MV-4-11 (cell line): ENCODE measurements at regions not wholly inside any gene's neighbourhood (a gene's known extent, or its start where the extent isn't known, plus 50 kb on each side); places are given as distances from the start of the nearest gene placed in this dataset.
"Not testable (repeated sequence)": the region's sequence is repeated elsewhere in the genome, so short reads cannot be mapped to it uniquely, and the experiment has no call there.

Source experiments
- DNase-seq: peaks from one replicate; lab custom pipeline; 2025; lab: John Stamatoyannopoulos, UW

DNA sequence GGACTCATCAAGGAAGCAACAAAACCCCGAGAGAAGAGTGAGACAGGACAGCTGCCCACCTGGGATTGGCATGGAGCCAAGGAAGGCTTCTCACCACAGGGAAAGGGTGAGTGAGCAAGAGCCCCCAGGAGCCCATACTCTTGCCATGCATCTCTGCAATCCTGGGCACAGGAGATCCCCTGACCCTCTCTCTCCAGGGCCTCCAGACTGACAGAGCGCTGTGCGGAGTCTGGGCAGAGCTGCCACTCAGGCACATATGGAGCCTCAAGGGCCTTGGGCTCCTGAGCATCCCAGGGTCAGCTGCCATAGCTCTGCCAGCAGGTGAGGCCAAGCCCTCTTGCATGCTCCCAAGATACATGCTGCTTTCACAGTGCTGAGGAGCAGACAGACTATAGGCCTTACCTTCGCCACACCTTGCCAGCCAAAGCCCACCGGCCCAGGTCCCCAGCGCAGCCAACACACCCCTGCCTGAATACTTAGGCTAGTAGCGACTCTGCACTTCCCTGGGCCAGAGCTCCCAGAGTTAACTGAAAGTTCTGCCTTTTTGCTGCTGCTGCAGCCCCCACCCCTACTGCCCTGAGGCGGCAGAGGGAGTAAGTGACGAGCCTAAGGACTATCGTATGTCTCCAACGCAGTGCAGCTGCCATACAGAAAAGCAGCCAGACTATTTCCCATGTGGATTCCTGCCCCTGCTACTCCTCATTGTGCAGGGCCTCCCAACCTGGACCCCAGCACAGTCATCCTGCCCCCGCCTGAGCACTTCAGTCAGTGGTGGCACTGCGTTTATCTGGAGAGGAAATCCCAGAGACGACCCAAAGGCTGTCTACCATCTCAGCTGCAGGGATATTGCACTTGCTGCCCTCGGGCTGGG, 251.6 kb downstream of the SPATA31A6 start:
- DNase-seq = not testable (repeated sequence)

DNA sequence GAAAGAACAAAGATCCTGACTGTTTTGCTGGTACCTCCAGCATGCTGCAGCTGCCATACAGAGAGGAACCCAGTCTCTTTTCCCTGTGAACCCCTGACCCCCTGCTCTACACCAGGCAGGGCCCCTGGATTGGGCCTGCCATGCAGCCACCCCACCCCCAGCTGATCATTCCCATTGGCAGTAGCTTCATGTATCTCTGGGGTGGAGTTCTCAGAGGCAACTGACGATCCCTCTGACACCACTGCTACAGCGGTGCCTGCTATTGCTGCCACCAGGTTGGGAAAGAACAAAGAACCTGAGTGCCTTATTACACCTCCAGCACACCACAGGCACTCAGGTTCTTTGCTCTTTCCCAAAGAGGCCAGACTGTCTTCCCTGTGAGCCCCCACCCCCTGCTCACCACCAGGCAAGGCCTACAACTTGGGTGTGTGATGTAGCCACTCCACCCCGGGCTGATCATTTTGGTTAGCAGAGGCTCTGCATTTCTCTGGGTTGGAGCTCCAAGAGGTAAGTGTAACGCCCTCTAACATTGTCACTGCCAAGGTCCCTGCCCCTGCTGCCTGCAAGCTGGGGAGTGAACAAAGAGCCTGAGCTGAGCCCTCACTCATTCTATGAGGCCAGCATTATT, 252.4 kb downstream of the SPATA31A6 start:
- DNase-seq = not testable (repeated sequence)

GRCh38 chr9:42437057-42437759, 253.7 kb downstream of the SPATA31A6 start:
- not testable (repeated sequence) for DNase-seq

DNA sequence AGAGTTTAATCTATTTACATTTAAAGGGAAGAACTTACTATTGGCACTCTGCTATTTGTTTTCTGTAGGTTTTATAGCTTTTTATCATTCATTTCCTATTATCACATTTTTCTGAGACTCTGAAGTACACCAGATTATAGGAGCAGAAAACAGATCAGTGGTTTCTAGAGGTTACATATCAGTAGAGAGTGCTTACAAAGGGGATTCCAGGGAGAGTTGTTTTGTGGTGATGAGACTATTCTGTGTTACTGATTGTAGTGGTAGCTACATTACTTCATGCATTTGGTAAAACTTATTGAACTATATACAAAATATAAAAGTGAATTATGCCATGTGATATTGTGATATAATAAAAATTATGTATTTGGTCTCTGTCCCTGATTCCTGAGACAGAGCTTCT, 259.2 kb downstream of the SPATA31A6 start:
- DNase-seq = not testable (repeated sequence)

GRCh38 chr9:42443414-42443813, 260.0 kb downstream of the SPATA31A6 start:
- peak; percentile 79 for DNase-seq

GRCh38 chr9:42461436-42461835, 278.0 kb downstream of the SPATA31A6 start:
- DNase-seq = not testable (repeated sequence)

DNA sequence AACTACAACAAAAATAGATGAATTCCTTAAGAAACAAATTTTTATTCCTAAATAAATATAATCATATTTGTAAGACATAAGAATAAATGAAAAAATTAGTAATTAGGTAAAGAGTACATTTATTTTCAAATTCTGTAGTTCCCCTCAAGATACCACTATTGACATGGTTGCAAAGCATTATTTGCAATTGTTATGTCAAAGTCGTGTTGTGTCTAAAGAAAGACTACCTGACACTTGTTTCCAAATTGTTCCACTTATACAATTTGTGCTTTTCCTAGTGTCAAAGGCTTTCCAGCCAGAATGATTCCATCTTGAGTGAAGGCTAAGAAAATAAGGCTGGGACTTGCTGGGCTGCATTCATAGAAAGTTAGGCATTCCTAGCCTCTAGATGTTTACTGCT, 278.4 kb downstream of the SPATA31A6 start:
- DNase-seq = not testable (repeated sequence)

DNA sequence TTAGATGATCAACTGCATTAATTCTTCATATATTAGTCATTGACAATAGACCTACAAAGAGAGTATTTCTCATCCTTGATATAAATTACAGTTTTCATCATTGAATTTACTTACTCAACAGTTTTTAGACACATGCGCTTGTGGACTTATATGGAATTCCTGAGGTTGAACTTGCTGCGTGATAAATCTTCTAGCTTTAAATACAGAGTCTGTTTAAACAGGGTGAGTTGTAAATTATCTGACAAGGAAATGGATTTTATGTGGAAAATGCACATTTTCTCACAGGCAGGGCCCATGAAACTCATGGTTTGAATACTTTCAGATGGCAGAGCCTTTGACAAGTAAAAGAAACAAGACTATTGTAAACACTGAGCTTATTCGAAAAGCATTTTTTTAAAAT, 280.5 kb downstream of the SPATA31A6 start:
- not testable (repeated sequence) for DNase-seq

- DNase-seq = not testable (repeated sequence)
Measured at GRCh38 chr9:42470577-42470976, 287.1 kb downstream of the SPATA31A6 start.

DNA sequence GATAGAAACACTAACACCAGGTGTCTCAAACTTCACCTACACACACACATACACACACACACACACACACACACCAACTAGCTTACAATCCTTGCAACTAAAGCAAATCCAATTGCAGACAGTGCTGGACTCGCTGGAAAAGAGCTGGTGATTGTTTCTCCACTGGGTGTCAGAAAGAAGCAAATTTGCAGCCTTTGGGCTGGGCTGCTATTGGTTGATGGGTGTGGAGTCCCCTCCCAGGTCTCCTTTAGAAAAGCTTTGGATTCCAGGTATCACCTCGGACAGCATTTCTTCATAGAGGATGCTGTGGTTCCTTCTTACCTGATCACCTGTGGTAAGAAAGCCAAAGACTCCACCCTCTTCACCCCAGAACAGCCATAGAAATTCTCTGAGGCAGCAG, 307.5 kb downstream of the SPATA31A6 start:
- DNase-seq = not testable (repeated sequence)

GRCh38 chr9:42502620-42503264, 319.3 kb downstream of the SPATA31A6 start:
- DNase-seq = not testable (repeated sequence)

- DNase-seq = not testable (repeated sequence)
Measured at GRCh38 chr9:42508111-42508510, 324.7 kb downstream of the SPATA31A6 start.

GRCh38 chr9:42513535-42513934, 330.1 kb downstream of the SPATA31A6 start:
- DNase-seq = not testable (repeated sequence)

DNA sequence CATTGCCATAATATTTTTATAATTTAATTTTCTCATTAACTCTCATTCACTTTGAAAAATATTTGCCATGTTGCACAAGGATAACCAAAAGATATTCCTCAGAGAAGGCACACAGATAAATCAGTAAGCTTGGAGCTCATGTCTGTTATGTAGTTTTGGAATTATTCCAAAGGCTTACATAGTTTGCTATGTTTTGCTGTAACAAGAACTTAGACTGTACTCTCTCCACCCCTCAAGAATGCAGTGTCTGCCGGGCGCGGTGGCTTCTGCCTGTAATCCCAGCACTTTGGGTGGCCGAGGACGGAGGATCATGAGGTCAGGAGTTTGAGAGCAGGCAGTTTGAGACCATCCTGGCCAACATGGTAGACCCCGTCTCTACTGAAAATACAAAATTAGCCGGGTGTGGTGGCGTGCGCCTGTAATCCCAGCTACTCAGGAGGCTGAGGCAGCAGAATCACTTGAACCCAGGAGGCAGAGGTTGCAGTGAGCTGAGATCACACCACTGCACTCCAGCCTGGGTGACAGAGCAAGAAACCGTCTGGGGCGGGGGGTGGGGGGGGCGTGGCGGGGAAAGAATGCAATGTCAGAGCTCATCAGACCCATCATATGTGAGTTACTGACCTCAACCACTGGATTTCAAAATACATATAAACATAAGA, 351.0 kb downstream of the SPATA31A6 start:
- not testable (repeated sequence) for DNase-seq

- not testable (repeated sequence) for DNase-seq
Measured at GRCh38 chr9:42534984-42535325, 351.5 kb downstream of the SPATA31A6 start.

DNA sequence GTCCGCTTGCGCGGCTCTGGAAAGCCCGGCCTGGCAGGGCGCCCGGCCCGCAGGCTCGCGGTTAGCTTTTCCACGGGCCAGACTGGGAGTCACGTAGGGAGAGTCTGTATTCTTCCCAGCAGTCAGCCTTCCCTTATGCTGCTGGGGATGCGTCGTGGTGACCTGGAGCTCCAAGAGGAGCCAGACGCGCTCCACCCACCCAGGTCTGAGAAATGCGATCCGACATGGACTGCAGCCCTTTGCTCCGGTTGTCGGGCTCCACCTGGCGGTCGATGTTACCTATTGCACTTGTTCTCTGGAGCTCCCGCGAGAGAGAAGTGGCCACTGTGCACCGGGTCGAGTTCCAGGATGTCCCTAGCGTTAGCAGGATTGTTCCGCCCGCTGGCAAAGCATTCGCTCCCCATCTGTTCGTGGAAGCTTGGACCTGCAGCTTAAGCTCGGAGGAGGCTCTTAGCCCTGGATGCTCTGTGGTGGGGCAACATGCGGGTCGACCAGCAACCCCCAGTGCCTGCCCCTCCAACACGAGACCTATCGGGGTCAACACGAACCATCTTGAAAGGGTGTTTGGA, 367.4 kb downstream of the SPATA31A6 start:
- not testable (repeated sequence) for DNase-seq

DNA sequence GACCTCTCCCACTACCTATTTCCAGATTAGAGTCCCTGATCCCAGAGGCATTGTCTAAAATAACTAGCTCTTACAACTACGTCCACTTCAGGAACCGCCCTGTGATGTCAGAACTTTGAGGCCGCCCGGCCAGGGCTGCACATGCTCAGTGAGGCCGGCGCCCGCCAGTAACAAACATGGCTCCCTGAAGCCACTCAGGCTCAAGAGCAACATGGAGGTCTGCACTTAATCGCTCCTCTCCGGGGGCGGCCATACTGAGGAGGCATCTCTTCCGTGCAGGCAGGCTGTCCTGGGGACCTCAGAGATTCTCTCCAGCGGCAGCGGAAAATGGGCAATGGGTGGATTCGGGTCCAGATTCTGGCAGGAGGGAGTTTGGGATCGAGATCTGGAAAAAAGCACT, 385.1 kb downstream of the SPATA31A6 start:
- not testable (repeated sequence) for DNase-seq

- not testable (repeated sequence) for DNase-seq
Measured at GRCh38 chr9:42568942-42569556, 385.6 kb downstream of the SPATA31A6 start.

GRCh38 chr9:42577851-42578250, 394.4 kb downstream of the SPATA31A6 start:
- not testable (repeated sequence) for DNase-seq
